ENCODE measurements at regions not wholly inside any gene's neighbourhood (a gene's known extent, or its start where the extent isn't known, plus 50 kb on each side); places are given as distances from the start of the nearest gene placed in this dataset.

- no peak for DNase-seq (ENCODE audit: low read depth)
- no peak overlapping the region for H3K4me3 ChIP-seq (ENCODE audit: low read length)
- TF ChIP-seq, protein P1, sequence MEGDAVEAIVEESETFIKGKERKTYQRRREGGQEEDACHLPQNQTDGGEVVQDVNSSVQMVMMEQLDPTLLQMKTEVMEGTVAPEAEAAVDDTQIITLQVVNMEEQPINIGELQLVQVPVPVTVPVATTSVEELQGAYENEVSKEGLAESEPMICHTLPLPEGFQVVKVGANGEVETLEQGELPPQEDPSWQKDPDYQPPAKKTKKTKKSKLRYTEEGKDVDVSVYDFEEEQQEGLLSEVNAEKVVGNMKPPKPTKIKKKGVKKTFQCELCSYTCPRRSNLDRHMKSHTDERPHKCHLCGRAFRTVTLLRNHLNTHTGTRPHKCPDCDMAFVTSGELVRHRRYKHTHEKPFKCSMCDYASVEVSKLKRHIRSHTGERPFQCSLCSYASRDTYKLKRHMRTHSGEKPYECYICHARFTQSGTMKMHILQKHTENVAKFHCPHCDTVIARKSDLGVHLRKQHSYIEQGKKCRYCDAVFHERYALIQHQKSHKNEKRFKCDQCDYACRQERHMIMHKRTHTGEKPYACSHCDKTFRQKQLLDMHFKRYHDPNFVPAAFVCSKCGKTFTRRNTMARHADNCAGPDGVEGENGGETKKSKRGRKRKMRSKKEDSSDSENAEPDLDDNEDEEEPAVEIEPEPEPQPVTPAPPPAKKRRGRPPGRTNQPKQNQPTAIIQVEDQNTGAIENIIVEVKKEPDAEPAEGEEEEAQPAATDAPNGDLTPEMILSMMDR (conservative IDR thresholded peaks at IDR 0.05; ENCODE audit: low read length): no peak
Measured at GRCh38 chr11:127055236-127055635, 54.7 kb upstream of the KIRREL3 start.

GRCh38 chr11:127054153-127054552 lies 53.6 kb upstream of the KIRREL3 start:
- DNase-seq (ENCODE audit: low read depth): no peak
- H3K4me3 ChIP-seq (ENCODE audit: low read length): no peak overlapping the region
- TF ChIP-seq, protein P1 (conservative IDR thresholded peaks at IDR 0.05; ENCODE audit: low read length): no peak

- TF ChIP-seq, protein P1 (conservative IDR thresholded peaks at IDR 0.05; ENCODE audit: low read length): no peak
- no peak for DNase-seq (ENCODE audit: low read depth)
- no peak overlapping the region for H3K4me3 ChIP-seq (ENCODE audit: low read length)
Measured at GRCh38 chr11:127052404-127052803, 51.8 kb upstream of the KIRREL3 start.
